OCI-LY7 (cell line): ENCODE measurements at regions not wholly inside any gene's neighbourhood (a gene's known extent, or its start where the extent isn't known, plus 50 kb on each side); places are given as distances from the start of the nearest gene placed in this dataset.

ENCODE experiments used
- EZH2phosphoT487 ChIP-seq: fragments of 200-600 bp; sonication (generic); IDR thresholded peaks from 2 replicates; pipeline ENCODE4 v1.6.1; 2018; ENCODE audit warnings: low read depth, borderline replicate concordance, mild to moderate bottlenecking, mixed run types, antibody characterized with exemption, low read length, moderate library complexity, mixed read lengths
- TF ChIP-seq, protein P1 (sequence below): fragments of 200-600 bp; sonication (generic); conservative IDR thresholded peaks from 2 replicates; pipeline ENCODE4 v1.5.1; 2014; ENCODE audit warnings: mild to moderate bottlenecking, antibody characterized with exemption, low read length, moderate library complexity, mixed read lengths

DNA sequence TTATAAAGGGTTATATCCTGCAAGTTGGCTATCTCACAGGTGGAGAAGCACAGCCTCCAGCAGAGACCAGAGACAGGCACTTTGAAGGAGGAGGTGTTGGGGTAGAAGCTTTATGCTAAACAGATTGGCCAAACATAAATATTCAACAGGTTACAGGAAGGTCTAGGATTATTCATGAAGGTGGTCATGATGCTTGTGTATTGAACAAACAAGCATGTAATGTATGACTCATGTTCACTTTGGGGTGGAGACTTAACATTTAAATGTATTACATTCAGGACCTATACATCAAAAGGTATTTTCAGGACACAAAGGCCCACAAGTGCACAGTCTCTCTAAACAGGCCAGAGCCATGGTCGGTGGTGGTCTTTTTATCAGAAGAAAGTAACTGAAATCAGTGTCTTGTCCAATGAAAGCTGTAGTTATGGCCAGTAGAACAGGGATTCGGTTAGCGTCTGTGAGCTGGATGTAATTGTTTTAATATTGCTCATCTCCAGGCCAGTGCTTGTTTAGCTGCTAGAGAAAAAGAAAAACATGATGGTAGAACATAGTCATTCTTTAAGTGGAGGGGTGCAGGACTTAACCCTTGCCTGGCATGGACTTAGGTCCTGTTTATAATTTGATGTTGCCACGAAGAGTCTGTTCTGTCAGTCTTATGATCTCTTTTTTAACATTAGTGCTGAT lies 555.2 kb upstream of the PCDH10 start:
- no peak for TF ChIP-seq EZH2phosphoT487
- TF ChIP-seq, protein P1, sequence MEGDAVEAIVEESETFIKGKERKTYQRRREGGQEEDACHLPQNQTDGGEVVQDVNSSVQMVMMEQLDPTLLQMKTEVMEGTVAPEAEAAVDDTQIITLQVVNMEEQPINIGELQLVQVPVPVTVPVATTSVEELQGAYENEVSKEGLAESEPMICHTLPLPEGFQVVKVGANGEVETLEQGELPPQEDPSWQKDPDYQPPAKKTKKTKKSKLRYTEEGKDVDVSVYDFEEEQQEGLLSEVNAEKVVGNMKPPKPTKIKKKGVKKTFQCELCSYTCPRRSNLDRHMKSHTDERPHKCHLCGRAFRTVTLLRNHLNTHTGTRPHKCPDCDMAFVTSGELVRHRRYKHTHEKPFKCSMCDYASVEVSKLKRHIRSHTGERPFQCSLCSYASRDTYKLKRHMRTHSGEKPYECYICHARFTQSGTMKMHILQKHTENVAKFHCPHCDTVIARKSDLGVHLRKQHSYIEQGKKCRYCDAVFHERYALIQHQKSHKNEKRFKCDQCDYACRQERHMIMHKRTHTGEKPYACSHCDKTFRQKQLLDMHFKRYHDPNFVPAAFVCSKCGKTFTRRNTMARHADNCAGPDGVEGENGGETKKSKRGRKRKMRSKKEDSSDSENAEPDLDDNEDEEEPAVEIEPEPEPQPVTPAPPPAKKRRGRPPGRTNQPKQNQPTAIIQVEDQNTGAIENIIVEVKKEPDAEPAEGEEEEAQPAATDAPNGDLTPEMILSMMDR = no peak
